ENCODE measurements at regions not wholly inside any gene's neighbourhood (a gene's known extent, or its start where the extent isn't known, plus 50 kb on each side); places are given as distances from the start of the nearest gene placed in this dataset.

DNA sequence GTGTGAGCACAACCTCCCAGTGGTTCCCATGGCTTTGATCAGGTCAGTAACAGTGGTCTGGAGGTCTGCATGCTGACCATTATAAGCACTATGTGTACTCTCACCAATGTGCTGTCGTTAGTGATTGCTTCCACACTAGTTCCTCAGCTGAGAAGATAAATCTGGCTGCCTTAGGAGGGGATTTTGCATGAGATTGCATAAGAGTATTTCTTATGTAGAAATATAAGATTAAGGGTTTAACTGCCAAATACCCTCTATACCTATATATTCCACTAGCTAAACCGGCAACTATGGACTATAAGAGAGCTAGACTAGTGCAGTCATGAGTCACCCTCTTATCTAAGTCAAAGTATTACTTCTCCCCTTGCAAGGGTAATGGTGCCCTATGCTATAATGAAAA lies 580.2 kb downstream of the CDH11 start:
- DNase-seq (ENCODE audit: low read depth in 2 of 2), result no peak

DNA sequence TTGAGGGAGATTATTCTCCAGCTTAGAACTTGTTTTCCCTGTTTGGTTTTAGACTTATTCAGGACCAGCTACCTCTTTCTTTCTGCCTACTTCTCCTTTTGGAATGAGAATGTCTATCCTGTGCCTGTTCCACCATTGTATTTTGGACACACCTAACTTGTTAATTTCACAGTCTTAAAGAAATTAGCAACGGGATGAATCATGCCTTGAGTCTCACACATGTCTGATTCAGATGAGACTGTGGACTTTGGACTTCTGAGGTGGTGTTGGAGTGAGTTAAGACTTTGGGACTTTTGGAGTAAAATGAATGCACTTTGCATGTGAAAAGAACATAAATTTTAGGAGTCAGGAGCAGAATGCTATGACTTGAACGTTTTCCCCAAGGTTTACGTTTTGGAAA lies 581.4 kb downstream of the CDH11 start:
- DNase-seq (ENCODE audit: low read depth in 2 of 2), result no peak

DNA sequence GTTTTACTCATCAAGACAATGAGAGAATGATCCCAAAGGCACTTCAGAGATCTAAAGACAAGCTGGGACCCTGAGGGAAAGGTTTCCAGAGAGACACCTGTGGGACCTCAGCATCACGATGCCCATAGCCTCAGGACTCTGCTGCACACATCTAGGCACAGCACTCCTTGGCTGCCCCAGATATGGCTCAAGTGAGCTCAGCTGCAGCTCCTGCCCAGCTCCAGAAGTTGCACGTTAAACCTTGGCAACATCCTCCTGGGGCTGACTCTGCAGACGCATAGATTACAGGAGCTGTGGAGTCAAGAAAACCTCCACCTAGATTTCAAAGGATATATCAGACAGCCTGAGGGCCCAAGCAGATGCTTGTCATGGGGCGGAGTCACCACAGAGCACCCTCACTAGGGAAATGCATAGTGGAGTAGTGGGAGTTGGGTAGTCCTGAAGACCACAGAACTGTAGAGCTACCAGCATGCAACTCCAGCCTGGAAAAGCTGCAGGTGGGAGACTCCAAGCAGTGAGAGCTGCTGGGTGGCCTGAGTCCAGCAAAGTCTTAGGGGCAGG lies 582.0 kb downstream of the CDH11 start:
- no peak for DNase-seq (ENCODE audit: low read depth in 2 of 2)

DNA sequence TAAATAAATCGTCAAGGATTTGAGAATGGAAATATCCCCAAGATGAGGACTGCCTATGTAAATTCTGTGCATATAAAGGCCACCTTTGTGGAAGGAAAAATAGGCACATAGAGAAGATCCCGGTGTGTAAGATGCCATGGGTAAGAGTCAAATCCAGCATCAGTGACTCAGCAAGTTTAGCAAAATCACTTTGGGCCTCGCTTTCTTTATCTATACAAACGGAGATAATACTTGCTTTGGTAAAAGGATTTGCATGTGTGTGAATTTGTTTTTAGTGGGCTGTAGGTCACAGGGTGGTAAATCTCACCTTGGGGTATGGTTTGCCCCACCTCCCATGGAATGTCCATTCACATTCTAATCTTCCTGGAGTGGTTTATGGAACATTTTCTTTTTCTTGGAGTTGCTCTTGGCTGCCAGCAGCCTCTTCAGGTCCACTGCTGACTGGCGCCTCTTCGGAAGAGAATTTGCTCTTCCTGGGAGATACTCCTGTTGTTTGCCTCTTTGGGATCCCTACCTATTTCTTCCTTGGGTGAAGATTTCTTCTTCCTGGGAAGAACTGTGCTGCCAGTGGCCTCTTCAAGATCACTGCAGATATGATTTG lies 587.6 kb downstream of the CDH11 start:
- DNase-seq (ENCODE audit: low read depth in 2 of 2), result no peak

DNA sequence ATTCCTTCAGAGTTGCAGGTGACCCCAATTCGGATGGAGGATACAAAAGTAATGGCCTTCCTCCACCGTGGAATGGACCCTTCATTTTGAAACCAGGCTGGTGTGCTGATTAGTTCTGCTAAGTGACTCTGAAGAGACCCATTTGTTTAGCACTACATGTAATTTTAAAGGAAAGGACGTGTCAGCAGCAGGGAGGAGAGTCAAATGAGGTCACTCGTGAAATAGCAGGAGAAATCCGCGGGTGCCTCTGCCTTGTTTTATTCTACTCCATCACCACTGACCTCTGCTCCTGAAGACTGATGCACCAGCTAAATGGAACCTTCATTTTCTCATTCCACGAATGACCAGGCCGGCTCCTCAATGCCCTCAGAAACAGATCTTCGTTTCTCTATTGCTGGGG lies 589.2 kb downstream of the CDH11 start:
- DNase-seq (ENCODE audit: low read depth in 2 of 2), result no peak

DNA sequence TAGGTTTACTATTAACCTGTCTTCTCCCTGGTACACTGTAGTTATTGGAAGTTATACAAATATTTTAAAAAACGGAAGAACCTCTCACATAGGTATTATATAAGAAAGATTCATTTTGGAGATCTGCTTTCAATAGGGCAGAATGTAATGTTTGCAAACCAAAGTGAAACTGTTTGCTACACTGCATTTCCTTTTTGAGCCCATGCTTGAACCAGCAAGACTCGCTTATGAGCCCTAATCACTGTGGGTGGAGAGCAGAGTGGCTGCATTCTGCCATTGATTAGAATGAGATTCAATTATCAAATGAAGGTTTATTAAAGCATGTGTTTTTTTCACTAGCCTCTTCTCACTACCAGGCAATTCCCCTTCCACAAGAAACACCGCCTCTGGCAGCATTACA lies 589.7 kb downstream of the CDH11 start:
- DNase-seq (ENCODE audit: low read depth in 2 of 2), result no peak

DNA sequence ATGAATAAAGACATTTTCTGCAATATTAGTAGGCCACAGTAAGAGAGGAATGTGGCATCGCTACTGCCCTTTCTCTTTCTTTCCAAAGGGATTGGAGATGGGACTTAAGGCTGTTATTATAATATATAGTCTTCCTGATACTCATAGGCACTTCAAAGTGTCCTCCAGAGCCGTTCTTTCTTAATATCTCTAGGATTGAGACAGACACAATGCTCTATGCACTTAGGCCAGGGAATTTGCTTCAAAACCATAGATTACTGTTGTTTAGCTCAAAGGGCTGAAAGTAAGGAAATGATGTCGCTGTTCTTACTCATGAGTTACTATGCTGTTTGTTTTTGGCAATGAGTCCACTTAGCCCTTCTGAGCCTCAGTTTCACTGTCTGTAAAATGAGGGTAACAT lies 590.5 kb downstream of the CDH11 start:
- no peak for DNase-seq (ENCODE audit: low read depth in 2 of 2)

DNA sequence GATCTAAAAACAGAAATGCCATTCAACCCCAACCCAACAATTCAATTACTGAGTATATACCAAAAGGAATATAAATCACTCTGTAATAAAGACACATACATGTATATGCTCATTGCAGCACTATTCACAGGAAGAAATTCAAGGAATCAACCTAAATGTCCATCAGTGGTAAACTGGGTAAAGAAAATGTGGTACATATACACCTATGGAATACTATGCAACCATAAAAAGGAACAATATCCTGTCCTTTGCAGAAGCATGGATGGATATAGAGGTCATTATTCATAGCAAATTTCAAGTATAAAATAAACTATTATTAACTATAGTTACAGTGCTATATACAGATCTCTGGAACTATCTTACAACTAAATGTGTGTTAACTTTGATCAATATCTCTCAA lies 599.3 kb downstream of the CDH11 start:
- no peak for DNase-seq (ENCODE audit: low read depth in 2 of 2)

DNA sequence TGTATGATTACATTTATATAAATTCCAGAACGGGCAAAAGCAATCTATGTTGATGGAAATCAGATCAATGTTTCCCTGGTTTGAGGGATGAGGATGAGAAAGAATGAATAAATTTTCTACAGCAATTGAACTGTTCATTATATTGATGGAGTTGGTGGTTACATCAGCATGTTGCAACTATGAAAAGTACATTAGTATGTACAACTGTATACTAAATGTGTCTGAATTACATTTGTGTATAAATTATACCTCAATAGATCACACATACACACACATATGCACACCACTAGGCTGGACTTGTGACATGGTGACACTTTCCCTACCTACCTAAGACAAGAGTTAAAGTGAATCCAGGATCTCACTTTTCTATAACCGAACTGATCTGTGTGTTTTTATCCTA lies 608.0 kb downstream of the CDH11 start:
- no peak for DNase-seq (ENCODE audit: low read depth in 2 of 2)

DNA sequence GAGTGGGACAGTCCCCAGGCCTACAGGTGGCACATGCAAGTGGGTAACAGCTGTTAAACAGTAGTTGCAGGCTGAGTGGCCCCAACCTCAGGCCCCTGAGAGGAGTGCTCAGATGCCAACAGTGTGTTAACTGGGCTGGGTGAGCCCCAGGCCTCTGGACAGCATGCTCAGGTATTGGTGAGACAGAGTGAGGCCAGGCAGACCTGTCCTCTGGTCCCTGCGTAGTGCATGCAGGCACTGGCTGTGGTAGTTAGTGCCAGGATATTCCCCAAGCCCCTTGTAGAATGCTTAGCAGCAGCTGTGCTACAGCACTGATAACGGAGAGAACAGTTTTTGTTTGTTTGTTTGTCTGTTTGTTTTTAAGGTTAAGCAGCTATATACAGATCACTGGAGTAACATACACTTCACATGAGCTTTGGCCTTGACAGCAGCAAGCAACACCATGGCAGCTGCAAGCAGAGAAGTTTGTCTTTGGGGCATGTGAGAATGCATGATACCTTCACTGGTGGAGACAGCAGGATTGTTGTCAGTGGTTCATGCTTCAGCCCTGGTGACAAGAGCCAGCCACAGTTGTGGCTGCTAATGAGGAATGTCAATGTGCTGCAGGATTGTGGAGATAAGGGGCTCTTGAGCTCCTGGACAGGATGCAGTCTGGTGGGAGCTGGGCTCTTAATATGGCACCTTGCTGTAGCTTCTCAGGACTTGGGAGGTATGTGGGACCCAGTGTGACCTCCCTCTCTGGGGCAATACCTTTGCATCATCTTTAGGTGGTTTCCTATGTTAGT lies 614.4 kb downstream of the CDH11 start:
- DNase-seq (ENCODE audit: low read depth in 2 of 2), result no peak

DNA sequence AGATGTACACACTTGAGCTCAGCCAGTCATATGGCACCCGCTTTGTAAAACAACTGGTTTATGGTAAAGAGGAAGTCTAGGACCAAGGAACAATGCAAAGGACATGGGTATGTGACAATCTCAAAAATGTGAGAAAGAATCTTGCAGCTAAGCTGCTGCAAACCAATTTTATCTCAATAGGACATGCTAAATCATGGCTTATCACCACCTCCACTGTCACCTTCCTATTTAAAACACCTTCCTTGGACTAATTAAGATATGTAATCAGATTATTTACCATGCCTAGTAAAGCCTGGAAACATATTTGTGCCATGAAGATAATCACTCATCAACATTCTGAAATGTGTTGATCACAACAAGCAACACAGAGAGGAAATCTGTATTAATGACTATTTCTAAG lies 622.7 kb downstream of the CDH11 start:
- DNase-seq (ENCODE audit: low read depth in 2 of 2), result no peak

DNA sequence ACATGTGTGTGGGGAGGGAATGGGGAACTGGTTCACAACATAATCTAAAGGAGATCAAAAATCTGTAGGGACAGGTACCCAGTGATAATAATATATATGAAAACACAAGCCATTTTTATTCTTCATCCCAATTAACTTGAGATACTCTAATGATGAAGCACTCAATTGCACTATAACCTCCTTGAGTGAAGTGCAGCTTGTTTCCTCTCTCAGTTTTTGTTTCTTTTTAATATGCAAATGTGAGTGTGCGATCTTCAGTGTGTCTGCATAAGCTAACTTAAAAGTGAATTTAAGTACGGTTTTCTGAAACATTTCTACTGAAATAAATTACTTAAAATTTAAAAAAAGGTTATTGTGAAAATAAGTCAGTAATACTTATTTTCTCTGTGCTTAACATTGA lies 623.5 kb downstream of the CDH11 start:
- DNase-seq (ENCODE audit: low read depth in 2 of 2), result no peak

DNA sequence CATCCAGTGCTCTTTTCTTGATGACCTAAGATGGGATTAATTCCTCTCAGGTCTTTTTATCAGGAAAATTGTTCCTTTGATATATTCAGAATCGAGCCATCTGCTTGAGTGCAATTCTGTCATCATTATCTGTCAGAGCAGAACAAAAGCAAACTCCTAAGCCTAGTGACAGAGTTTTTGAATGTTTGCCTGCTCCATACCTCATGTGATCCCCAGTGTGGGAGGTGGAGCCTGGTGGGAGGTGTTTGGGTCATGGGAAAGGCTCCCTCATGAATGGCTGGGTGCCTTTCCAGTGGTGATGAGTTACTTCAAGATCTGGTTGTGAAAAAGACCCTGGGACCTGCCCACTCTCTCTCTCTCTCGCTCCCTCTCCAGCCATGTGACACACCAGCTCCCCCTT lies 628.2 kb downstream of the CDH11 start:
- DNase-seq (ENCODE audit: low read depth in 2 of 2), result no peak

DNA sequence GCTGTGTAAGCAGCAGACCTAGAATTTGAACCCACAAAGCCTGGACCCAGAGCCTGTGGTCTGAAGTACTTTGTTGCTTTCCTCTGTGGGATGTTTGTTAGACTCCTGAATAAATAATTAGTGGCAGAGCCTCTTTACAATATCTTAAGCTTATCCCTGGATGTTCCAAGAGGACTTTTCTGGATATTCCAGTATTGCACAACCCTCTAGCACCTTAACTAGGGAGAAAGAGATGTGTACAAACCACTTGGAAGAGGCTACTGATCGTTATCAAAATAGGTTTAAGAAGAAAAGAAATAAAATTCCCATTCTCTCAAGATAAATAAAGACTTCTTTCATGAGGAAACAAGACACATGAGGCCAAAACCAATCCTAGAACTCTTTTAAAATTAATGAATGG lies 632.4 kb downstream of the CDH11 start:
- DNase-seq (ENCODE audit: low read depth in 2 of 2), result no peak

DNA sequence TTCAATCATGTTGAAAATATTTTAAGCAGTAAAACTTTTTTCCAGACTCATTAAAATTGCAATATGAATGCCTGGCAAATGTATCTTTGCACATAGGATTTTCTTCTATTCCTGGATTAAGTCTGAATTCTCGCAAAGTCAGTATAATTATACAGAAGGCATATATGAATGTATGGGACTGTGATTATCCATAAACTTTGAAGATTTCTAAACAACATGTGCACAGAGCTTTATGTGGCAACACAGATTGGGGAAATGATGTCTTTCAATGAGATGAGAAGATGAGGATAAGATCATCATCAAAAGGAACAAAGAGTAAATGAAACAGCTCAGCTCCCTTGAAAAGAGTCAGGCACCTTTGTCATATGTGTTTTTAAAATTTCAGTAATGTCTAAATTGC lies 635.3 kb downstream of the CDH11 start:
- DNase-seq (ENCODE audit: low read depth in 2 of 2), result no peak

DNA sequence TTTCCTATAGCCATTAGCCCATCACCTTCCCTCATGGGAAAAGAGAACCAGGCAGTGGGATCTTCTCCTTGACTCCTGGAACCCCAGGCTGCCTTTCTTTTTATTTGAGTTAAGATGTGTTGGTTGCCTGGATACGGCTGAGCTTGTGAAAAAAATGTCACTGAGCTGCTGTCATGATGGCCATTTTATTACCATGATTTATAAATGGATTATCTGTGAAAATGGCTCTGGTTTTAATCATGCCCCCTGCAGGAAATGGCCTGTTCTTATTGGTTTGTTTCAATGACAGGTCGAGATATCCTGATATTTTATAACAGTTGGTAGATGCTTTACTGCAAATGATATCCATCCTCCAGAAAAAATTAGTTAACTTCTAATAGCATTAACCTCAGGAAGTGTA lies 640.4 kb downstream of the CDH11 start:
- no peak for DNase-seq (ENCODE audit: low read depth in 2 of 2)

DNA sequence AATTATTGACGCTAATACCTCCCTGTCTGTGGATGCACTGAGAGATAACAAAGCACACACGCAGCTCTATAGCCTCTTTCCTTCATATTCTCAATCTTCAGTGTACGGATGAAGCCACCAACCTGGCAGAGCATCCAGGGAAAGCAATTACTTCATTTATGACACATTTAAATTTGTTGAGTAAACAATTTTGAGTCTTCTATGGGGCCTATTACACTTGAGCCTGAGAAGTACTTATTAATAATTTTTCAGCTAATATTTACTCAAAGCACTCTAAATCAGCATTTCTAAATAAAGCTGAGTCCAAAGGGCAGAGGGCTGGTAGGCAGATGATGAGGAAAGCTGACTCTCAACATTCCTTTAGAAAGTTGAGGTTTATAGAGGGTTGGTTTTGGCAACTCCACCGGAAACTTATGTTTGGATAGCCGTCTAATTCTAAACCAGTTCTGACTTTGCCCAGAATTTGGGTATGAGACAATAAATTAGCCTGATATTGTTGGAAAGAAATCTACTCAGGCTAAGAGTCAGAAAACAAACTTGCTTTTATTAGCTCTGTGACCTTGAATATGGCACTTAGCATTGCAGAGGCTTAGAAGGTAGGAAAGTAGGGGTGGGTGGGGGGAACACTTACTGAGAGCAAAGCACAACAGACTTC lies 643.5 kb downstream of the CDH11 start:
- DNase-seq (ENCODE audit: low read depth in 2 of 2), result no peak

DNA sequence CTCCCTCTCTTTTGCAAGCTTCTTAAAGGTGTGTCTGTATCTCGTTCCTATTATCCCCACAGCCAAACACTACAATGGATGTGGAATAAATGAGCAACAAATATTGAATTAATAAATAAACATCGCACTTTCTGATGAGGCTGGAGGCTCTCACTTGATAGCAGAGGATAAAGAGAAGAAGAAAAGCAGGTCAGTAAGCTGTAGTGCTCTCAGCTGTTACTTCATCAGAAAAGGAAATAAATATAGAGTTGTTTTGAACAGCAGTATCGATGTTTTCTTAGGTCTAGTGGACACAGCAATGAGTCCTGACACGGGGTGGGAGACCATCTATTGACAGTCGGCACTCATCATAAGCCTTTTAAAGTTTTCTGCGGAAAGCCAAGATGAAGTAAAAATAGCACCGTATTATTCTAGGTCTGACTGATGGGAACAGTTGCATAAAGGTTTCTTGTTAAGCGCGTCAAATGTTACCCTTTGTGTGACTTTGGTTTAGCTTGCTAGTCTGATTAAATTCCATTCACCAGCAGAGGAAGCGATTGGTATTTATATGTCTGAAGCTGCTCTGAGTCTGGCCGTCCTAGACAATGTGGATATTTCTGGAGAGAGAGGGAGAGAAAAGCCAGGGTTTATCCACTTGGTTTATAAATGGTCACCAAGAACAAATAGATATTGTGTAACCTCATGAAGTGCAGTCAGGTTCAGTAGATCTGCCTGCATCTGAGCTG lies 646.1 kb downstream of the CDH11 start:
- no peak for DNase-seq (ENCODE audit: low read depth in 2 of 2)

DNA sequence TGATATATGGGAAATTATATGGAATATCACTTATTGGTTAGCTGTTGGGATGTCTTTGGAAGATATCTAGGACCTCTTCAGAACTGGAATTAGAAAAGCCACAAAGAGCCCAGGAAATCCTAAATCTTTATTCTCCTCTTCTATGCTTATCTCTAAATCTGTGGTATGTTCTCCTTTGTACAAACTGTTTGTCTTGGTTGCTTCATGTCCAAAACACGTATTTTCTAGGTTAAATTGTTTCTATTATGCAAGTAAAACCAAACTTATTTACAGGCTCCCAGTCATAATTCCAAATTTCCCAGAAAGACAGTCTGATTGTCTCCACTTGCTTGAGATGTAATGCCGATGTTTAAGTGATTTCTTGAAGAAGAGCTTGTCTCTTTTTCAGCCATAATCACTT lies 650.9 kb downstream of the CDH11 start:
- DNase-seq (ENCODE audit: low read depth in 2 of 2), result no peak

DNA sequence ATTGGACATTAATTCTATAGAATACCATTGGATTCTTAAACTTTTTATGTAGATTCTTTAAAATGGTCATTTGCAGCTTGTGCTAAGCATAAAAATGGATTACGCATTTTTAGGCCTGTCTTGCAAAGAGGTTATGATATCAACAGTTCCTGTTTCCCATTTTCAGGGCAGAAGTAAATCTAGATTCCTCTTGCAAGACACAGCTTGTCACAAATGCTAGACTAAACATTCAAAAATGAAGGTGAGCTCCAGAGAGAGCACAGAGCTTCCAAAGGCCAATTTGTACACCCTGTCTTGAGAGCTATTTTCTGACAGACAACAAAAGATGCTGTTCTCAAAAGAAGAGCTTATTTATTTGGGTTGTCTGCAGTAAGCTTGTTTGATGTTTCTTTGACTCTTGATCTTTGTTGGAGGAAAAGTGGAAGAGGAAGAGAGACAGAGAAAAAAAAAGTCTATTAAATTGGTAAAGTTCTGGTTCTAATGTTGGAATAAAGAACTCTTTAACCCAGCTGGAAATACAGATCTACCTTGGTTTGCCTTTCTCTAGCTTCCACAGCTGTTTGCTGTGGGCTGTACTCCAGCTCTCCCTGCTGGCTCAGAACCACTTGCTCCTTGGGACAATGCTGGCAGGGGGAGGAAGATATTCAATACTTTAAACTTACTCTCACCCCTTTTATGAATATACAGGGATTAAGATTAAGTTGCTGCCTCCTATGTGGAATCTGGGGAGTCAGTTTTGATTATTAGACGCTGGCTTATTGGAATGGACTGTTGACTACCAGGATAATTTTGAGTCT lies 651.8 kb downstream of the CDH11 start:
- no peak for DNase-seq (ENCODE audit: low read depth in 2 of 2)

DNA sequence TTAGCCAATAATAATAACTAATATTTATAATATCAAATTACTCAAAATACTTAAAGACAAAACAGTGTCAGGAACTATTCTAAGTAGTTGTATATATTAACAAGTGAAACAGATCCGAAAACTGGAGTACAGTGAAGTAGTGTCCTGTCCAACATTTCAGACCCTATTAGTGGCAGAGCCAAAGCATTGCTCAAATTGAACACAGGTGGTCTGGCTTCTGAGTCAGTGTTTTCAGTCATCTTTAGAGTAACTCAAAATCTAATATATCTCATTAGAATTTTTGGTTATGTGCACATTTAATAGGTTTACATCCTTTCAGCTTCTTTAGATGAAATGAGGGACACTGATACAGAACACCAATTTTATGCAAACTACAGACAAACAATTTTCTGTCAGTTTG lies 652.5 kb downstream of the CDH11 start:
- no peak for DNase-seq (ENCODE audit: low read depth in 2 of 2)
